Trophoblast cell (in vitro differentiated cells and primary cell): ENCODE measurements at regions not wholly inside any gene's neighbourhood (a gene's known extent, or its start where the extent isn't known, plus 50 kb on each side); places are given as distances from the start of the nearest gene placed in this dataset.

Experiments used
- DNase-seq, 2 donors: peaks; one replicate each; pipeline ENCODE4 v3.0.0-alpha.2; 2016
- H2AFZ ChIP-seq: 2 replicates; pipeline ENCODE4 v1.6.1; 2013; ENCODE audit warnings: low read length, moderate library complexity, mild to moderate bottlenecking; ENCODE audit not compliant: insufficient read depth, poor library complexity
- H2AK5ac ChIP-seq: 2 replicates; pipeline ENCODE4 v1.6.1; 2013; ENCODE audit warnings: mild to moderate bottlenecking, low read length
- H2BK120ac ChIP-seq: 2 replicates; pipeline ENCODE4 v1.6.1; 2013; ENCODE audit warnings: low read length, mild to moderate bottlenecking, moderate library complexity; ENCODE audit not compliant: insufficient read depth, poor library complexity
- H2BK12ac ChIP-seq: 2 replicates; pipeline ENCODE4 v1.6.1; 2013; ENCODE audit warnings: mild to moderate bottlenecking, low read length, moderate library complexity
- H2BK5ac ChIP-seq: 2 replicates; pipeline ENCODE4 v1.6.1; 2013; ENCODE audit warnings: low read length, low read depth, moderate library complexity, mild to moderate bottlenecking; ENCODE audit not compliant: poor library complexity
- H3K14ac ChIP-seq: 2 replicates; pipeline ENCODE4 v1.6.1; 2013; ENCODE audit warnings: mild to moderate bottlenecking, low read length
- H3K18ac ChIP-seq: 2 replicates; pipeline ENCODE4 v1.6.1; 2013; ENCODE audit warnings: mild to moderate bottlenecking, low read length
- H3K23ac ChIP-seq: 2 replicates; pipeline ENCODE4 v1.6.1; 2013; ENCODE audit warnings: low read length
- H3K27ac ChIP-seq: 2 replicates; pipeline ENCODE4 v1.5.1; 2013; ENCODE audit warnings: low read depth, mild to moderate bottlenecking, inconsistent platforms, low read length, moderate library complexity
- H3K27me3 ChIP-seq: 2 replicates; pipeline ENCODE4 v1.6.1; 2013; ENCODE audit warnings: inconsistent platforms, mild to moderate bottlenecking, low read length, moderate library complexity; ENCODE audit not compliant: insufficient read depth
- H3K36me3 ChIP-seq, 2 experiments: 1 replicate in 1 of 2; 2 replicates in 1 of 2; pipeline ENCODE4 v1.6.1; 2013; ENCODE audit warnings: low read length in 2 of 2, mild to moderate bottlenecking in 2 of 2, moderate library complexity in 1 of 2; ENCODE audit not compliant: insufficient read depth in 2 of 2, control insufficient read depth in 1 of 2
- H3K4ac ChIP-seq: 2 replicates; pipeline ENCODE4 v1.6.1; 2013; ENCODE audit warnings: low read depth, mild to moderate bottlenecking, low read length, moderate library complexity
- H3K4me1 ChIP-seq, 2 experiments: 1 replicate in 1 of 2; 2 replicates in 1 of 2; pipeline ENCODE4 v1.6.1; 2013; ENCODE audit warnings: low read length in 2 of 2, mild to moderate bottlenecking in 2 of 2, moderate library complexity in 1 of 2; ENCODE audit not compliant: insufficient read depth in 2 of 2, control insufficient read depth in 1 of 2
- H3K4me2 ChIP-seq: 2 replicates; pipeline ENCODE4 v1.6.1; 2013; ENCODE audit warnings: inconsistent platforms, mild to moderate bottlenecking, low read length, moderate library complexity
- H3K4me3 ChIP-seq: 2 replicates; pipeline ENCODE4 v1.5.1; 2013; ENCODE audit warnings: mild to moderate bottlenecking, low read depth, low read length, inconsistent platforms
- H3K79me1 ChIP-seq: one replicate; pipeline ENCODE4 v1.6.1; 2013; ENCODE audit warnings: low read length
- H3K79me2 ChIP-seq: 2 replicates; pipeline ENCODE4 v1.6.1; 2013; ENCODE audit warnings: low read length, mild to moderate bottlenecking; ENCODE audit not compliant: control insufficient read depth, insufficient read depth, poor library complexity
- H3K9ac ChIP-seq: 2 replicates; pipeline ENCODE4 v1.6.1; 2013; ENCODE audit warnings: mild to moderate bottlenecking, low read length
- H3K9me3 ChIP-seq: 2 replicates; pipeline ENCODE4 v1.6.1; 2013; ENCODE audit warnings: low read depth, mild to moderate bottlenecking, control low read depth, inconsistent platforms, low read length; ENCODE audit not compliant: insufficient read depth
- H4K12ac ChIP-seq: 2 replicates; pipeline ENCODE4 v1.6.1; 2013; ENCODE audit warnings: low read depth, mild to moderate bottlenecking, low read length, moderate library complexity
- H4K8ac ChIP-seq: 2 replicates; pipeline ENCODE4 v1.6.1; 2013; ENCODE audit warnings: low read depth, mild to moderate bottlenecking, low read length, moderate library complexity
- H4K91ac ChIP-seq: one replicate; pipeline ENCODE4 v1.6.1; 2013; ENCODE audit warnings: low read depth, mild to moderate bottlenecking, low read length, moderate library complexity
- WGBS: extraction: QIAGEN DNeasy Blood & Tissue Kit; methylation state at CpG from one replicate; pipeline ENCODE4 v1.1.7; 2013; ENCODE audit warnings: missing lambda C conversion rate; ENCODE audit not compliant: insufficient read length, insufficient coverage; ENCODE audit errors: extremely low coverage; 5-methylcytosine and 5-hydroxymethylcytosine counted together

GRCh38 chr5:89721931-89722330 is 687.6 kb downstream of the CETN3 start:
- Histone ChIP-seq H3K14ac (no peak overlapping the region), H2BK12ac (no peak overlapping the region), H2AK5ac (no peak overlapping the region), H4K8ac (no peak overlapping the region), H4K12ac (no peak overlapping the region), H3K79me2 (no peaks in the 10 kb centered on the region), H3K27me3 (no peaks in the 10 kb centered on the region), H2BK5ac (no peak overlapping the region), H3K9me3 (no peaks in the 10 kb centered on the region), H2AFZ (no peak overlapping the region), H3K4me3 (no peak overlapping the region), H3K36me3 (no peaks in the 10 kb centered on the region), H4K91ac (no peak overlapping the region), H2BK120ac (no peak overlapping the region), H3K27ac (no peak overlapping the region), H3K79me1 (no peaks in the 10 kb centered on the region), H3K4me2 (no peak overlapping the region), H3K9ac (no peak overlapping the region), H3K18ac (no peak overlapping the region), H3K4ac (no peak overlapping the region), H3K23ac (no peak overlapping the region), H3K4me1 (no peaks in the 10 kb centered on the region)
- no peak for DNase-seq

- no peak overlapping the region for H4K8ac ChIP-seq
- WGBS, result no CpG with 5 or more reads among the region's 2 CpGs
- no peak overlapping the region for H2BK120ac ChIP-seq
- no peaks in the 10 kb centered on the region for H3K79me1 ChIP-seq
- H2BK12ac ChIP-seq, result no peak overlapping the region
- no peak overlapping the region for H2AFZ ChIP-seq
- DNase-seq, result no peak
- H3K79me2 ChIP-seq, result no peaks in the 10 kb centered on the region
- no peak overlapping the region for H3K4me2 ChIP-seq
- H3K18ac ChIP-seq, result no peak overlapping the region
- H4K91ac ChIP-seq, result no peak overlapping the region
- H4K12ac ChIP-seq, result no peak overlapping the region
- H2BK5ac ChIP-seq, result no peak overlapping the region
- H3K23ac ChIP-seq, result no peak overlapping the region
- no peak overlapping the region for H3K4me3 ChIP-seq
- H3K9ac ChIP-seq, result no peak overlapping the region
- no peaks in the 10 kb centered on the region for H3K4me1 ChIP-seq
- H3K14ac ChIP-seq, result no peak overlapping the region
- no peaks in the 10 kb centered on the region for H3K27me3 ChIP-seq
- no peak overlapping the region for H3K27ac ChIP-seq
- no peaks in the 10 kb centered on the region for H3K9me3 ChIP-seq
- no peaks in the 10 kb centered on the region for H3K36me3 ChIP-seq
- no peak overlapping the region for H2AK5ac ChIP-seq
- no peak overlapping the region for H3K4ac ChIP-seq
Measured at GRCh38 chr5:89721353-89721752, 688.2 kb downstream of the CETN3 start.

GRCh38 chr5:89712134-89712700 is 697.3 kb downstream of the CETN3 start:
- no peaks in the 10 kb centered on the region for H3K79me2 ChIP-seq

GRCh38 chr5:89711526-89711925 is 698.0 kb downstream of the CETN3 start:
- Histone ChIP-seq H2AFZ (no peak overlapping the region), H3K4me3 (no peak overlapping the region), H3K14ac (no peak overlapping the region), H3K79me1 (no peaks in the 10 kb centered on the region), H3K9ac (no peak overlapping the region), H2BK120ac (no peak overlapping the region), H3K23ac (no peak overlapping the region), H4K12ac (no peak overlapping the region), H3K4me1 (no peaks in the 10 kb centered on the region), H3K4ac (no peak overlapping the region), H3K9me3 (no peaks in the 10 kb centered on the region), H3K18ac (no peak overlapping the region), H3K36me3 (no peaks in the 10 kb centered on the region), H3K27ac (no peak overlapping the region), H3K4me2 (no peak overlapping the region), H4K8ac (no peak overlapping the region), H3K79me2 (no peaks in the 10 kb centered on the region), H2AK5ac (no peak overlapping the region), H2BK12ac (no peak overlapping the region), H2BK5ac (no peak overlapping the region), H4K91ac (no peak overlapping the region), H3K27me3 (no peaks in the 10 kb centered on the region)
- no peak for DNase-seq
- WGBS, result no CpG with 5 or more reads among the region's 1 CpG

More at GRCh38 chr5:89712134-89712700, 697.3 kb downstream of the CETN3 start:
- Histone ChIP-seq H3K36me3 (no peaks in the 10 kb centered on the region), H3K27me3 (no peaks in the 10 kb centered on the region), H4K8ac (no peak overlapping the region), H3K4me3 (no peak overlapping the region), H3K18ac (no peak overlapping the region), H4K91ac (no peak overlapping the region), H3K9ac (no peak overlapping the region), H3K79me1 (no peaks in the 10 kb centered on the region), H2BK5ac (no peak overlapping the region), H3K4ac (no peak overlapping the region), H3K14ac (no peak overlapping the region), H2AFZ (no peak overlapping the region), H3K4me2 (no peak overlapping the region), H2AK5ac (no peak overlapping the region), H4K12ac (no peak overlapping the region), H3K9me3 (no peaks in the 10 kb centered on the region), H3K27ac (no peak overlapping the region), H2BK120ac (no peak overlapping the region), H3K23ac (no peak overlapping the region), H2BK12ac (no peak overlapping the region), H3K4me1 (no peaks in the 10 kb centered on the region)
- no CpG with 5 or more reads among the region's 3 CpGs for whole genome bisulfite sequencing
- no peak for DNase-seq
